ENCODE measurements at regions not wholly inside any gene's neighbourhood (a gene's known extent, or its start where the extent isn't known, plus 50 kb on each side); places are given as distances from the start of the nearest gene placed in this dataset.

DNA sequence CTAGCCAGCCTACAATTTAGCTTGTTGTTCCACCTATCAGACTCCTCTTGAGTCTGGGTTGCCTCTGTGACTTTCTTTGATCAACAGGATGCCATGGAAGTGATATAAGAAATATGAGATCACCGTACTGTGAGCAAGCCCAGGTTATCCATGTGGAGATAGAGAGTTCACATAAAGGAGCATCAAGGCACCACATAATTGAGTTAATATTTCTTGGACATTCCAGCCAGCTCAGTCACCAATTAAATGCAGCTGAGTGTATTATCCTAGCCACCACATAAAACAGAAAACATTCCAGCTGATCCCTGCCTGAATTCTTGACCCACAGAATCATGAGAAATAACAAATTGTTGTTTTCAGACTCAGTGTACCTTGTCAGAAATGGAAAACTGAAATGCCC lies 253.6 kb downstream of the PPP1R2C start:
- TF ChIP-seq, protein P1, sequence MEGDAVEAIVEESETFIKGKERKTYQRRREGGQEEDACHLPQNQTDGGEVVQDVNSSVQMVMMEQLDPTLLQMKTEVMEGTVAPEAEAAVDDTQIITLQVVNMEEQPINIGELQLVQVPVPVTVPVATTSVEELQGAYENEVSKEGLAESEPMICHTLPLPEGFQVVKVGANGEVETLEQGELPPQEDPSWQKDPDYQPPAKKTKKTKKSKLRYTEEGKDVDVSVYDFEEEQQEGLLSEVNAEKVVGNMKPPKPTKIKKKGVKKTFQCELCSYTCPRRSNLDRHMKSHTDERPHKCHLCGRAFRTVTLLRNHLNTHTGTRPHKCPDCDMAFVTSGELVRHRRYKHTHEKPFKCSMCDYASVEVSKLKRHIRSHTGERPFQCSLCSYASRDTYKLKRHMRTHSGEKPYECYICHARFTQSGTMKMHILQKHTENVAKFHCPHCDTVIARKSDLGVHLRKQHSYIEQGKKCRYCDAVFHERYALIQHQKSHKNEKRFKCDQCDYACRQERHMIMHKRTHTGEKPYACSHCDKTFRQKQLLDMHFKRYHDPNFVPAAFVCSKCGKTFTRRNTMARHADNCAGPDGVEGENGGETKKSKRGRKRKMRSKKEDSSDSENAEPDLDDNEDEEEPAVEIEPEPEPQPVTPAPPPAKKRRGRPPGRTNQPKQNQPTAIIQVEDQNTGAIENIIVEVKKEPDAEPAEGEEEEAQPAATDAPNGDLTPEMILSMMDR (conservative IDR thresholded peaks at IDR 0.05; ENCODE audit: low read length): no peak
- TF ChIP-seq EZH2phosphoT487 (IDR thresholded peaks at IDR 0.05; ENCODE audit: borderline replicate concordance): no peak

Data from Loucy (cell line).